ENCODE measurements at regions not wholly inside any gene's neighbourhood (a gene's known extent, or its start where the extent isn't known, plus 50 kb on each side); places are given as distances from the start of the nearest gene placed in this dataset.

DNA sequence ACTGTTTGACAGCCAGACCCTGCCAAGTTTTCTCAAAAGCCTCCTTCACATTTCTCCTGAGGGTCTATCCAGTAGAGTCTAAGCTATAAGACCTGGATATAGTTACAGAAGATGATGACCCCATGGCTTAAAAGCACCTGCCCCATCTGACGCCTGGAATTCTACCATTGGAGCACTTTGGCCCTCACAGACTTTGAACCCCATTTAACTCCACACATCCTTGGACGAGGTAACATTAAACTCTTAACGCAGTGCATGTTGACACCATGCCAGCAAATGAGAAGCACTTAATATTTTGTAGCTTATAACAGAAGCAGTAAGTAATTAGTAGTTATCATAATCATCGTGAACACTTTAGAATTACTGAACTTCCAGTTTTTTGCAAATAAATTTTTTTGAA, 61.9 kb upstream of the SMNDC1 start:
- H3K4me1 Mint-ChIP-seq (ENCODE audit: low read depth, unreplicated experiment), result peaks cover 16% of the 10 kb centered on the region
- intact Hi-C loops (cut with micrococcal nuclease; ENCODE audit: unreplicated experiment), result no loop called here
- CTCF ChIA-PET, result no interaction called here
- TF ChIP-seq CTCF (IDR thresholded peaks at IDR 0.05; ENCODE audit: unreplicated experiment), result no peak
- no peak overlapping the region for H3K27ac Mint-ChIP-seq (ENCODE audit: unreplicated experiment)
- no TSS peak for BruUV-seq (replicated peaks)
- H3K27me3 Mint-ChIP-seq (ENCODE audit: unreplicated experiment), result no peaks in the 10 kb centered on the region
- no peaks in the 10 kb centered on the region for H3K36me3 Mint-ChIP-seq (ENCODE audit: insufficient read depth, unreplicated experiment)
- no peak overlapping the region for H3K4me3 Mint-ChIP-seq (ENCODE audit: low read depth, unreplicated experiment)
- DNase-seq, result no peak
- H3K9me3 Mint-ChIP-seq (ENCODE audit: low read depth, unreplicated experiment), result no peaks in the 10 kb centered on the region

DNA sequence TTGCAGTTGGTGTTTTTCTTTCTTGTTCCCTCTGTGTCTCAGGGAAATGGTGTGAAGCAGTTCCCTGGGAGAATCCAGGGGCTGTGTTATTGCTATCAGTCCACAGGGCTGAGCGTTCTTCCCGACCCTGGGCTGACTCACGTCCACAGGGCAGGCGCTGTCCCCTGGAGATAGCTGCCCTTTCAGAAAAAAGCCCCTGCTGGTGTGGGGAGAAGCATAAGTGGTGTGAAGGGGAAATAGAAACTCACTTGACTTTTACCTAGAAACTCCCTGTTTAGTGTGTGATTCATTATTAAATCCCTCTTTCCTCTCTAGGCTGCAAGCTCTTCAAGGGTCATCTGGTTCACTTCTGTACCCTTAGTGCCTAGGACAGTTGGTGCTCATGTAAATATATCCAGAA, 63.3 kb upstream of the SMNDC1 start:
- TF ChIP-seq CTCF (IDR thresholded peaks at IDR 0.05; ENCODE audit: unreplicated experiment), result no peak
- no peaks in the 10 kb centered on the region for H3K36me3 Mint-ChIP-seq (ENCODE audit: insufficient read depth, unreplicated experiment)
- no TSS peak for BruUV-seq (replicated peaks)
- intact Hi-C loops (cut with micrococcal nuclease; ENCODE audit: unreplicated experiment), result no loop called here
- H3K27me3 Mint-ChIP-seq (ENCODE audit: unreplicated experiment), result no peaks in the 10 kb centered on the region
- H3K4me3 Mint-ChIP-seq (ENCODE audit: low read depth, unreplicated experiment), result no peak overlapping the region
- no peak overlapping the region for H3K27ac Mint-ChIP-seq (ENCODE audit: unreplicated experiment)
- H3K9me3 Mint-ChIP-seq (ENCODE audit: low read depth, unreplicated experiment), result no peaks in the 10 kb centered on the region
- no peak for DNase-seq
- peaks cover 19% of the 10 kb centered on the region for H3K4me1 Mint-ChIP-seq (ENCODE audit: low read depth, unreplicated experiment)
- CTCF ChIA-PET, result no interaction called here

- Mint-ChIP-seq H3K9me3 (ENCODE audit: low read depth, unreplicated experiment) (no peaks in the 10 kb centered on the region), H3K27ac (ENCODE audit: unreplicated experiment) (no peak overlapping the region), H3K27me3 (ENCODE audit: unreplicated experiment) (no peaks in the 10 kb centered on the region), H3K4me3 (ENCODE audit: low read depth, unreplicated experiment) (no peak overlapping the region), H3K4me1 (ENCODE audit: low read depth, unreplicated experiment) (peaks cover 19% of the 10 kb centered on the region), H3K36me3 (ENCODE audit: insufficient read depth, unreplicated experiment) (no peaks in the 10 kb centered on the region)
- BruUV-seq (replicated peaks), result no TSS peak
- intact Hi-C loops (cut with micrococcal nuclease; ENCODE audit: unreplicated experiment), result no loop called here
- TF ChIP-seq CTCF (IDR thresholded peaks at IDR 0.05; ENCODE audit: unreplicated experiment), result no peak
- CTCF ChIA-PET, result no interaction called here
- DNase-seq, result no peak
These were observed 63.8 kb upstream of the SMNDC1 start for GRCh38 chr10:110368556-110368955.

DNA sequence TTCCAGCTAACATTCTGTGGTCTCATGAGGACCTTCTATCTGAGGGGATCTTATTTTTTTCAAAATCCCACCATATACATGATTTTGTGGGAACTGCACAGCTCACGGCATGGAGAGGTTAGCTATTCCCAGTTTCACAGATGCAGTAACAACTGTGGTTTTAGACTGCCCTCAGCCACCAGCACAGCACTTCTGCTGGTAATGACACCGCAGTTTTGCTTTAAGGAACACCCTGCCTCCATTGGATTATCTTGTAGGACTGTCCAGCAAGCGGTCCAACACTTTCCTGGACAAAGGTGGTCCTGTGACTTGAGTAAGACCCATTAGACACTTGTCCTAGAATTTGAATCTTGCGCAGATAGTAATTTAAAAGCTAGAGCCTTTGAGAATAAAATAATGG, 65.3 kb upstream of the SMNDC1 start:
- DNase-seq, result no peak
- Mint-ChIP-seq H3K27me3 (ENCODE audit: unreplicated experiment) (no peaks in the 10 kb centered on the region), H3K36me3 (ENCODE audit: insufficient read depth, unreplicated experiment) (no peaks in the 10 kb centered on the region), H3K9me3 (ENCODE audit: low read depth, unreplicated experiment) (no peaks in the 10 kb centered on the region), H3K4me3 (ENCODE audit: low read depth, unreplicated experiment) (no peak overlapping the region), H3K4me1 (ENCODE audit: low read depth, unreplicated experiment) (peaks cover 11% of the 10 kb centered on the region), H3K27ac (ENCODE audit: unreplicated experiment) (no peak overlapping the region)
- CTCF ChIA-PET, result interaction anchor here (1.3 kb wide), 1 partner anchor 11 kb away, joined by 3 read pairs; no protein-coding TSS in a partner anchor
- no peak for TF ChIP-seq CTCF (IDR thresholded peaks at IDR 0.05; ENCODE audit: unreplicated experiment)
- intact Hi-C loops (cut with micrococcal nuclease; ENCODE audit: unreplicated experiment), result no loop called here
- BruUV-seq (replicated peaks), result no TSS peak

- H3K27me3 Mint-ChIP-seq (ENCODE audit: unreplicated experiment), result no peaks in the 10 kb centered on the region
- no peak for DNase-seq
- H3K36me3 Mint-ChIP-seq (ENCODE audit: insufficient read depth, unreplicated experiment), result peaks cover 10% of the 10 kb centered on the region
- no peak for TF ChIP-seq CTCF (IDR thresholded peaks at IDR 0.05; ENCODE audit: unreplicated experiment)
- CTCF ChIA-PET, result no interaction called here
- no peak overlapping the region for H3K27ac Mint-ChIP-seq (ENCODE audit: unreplicated experiment)
- no peaks in the 10 kb centered on the region for H3K9me3 Mint-ChIP-seq (ENCODE audit: low read depth, unreplicated experiment)
- peaks cover 11% of the 10 kb centered on the region for H3K4me1 Mint-ChIP-seq (ENCODE audit: low read depth, unreplicated experiment)
- no peak overlapping the region for H3K4me3 Mint-ChIP-seq (ENCODE audit: low read depth, unreplicated experiment)
- BruUV-seq (replicated peaks), result no TSS peak
- intact Hi-C loops (cut with micrococcal nuclease; ENCODE audit: unreplicated experiment), result no loop called here
These were observed 67.9 kb upstream of the SMNDC1 start for GRCh38 chr10:110372656-110373055.
